HG02678 (cell line): ENCODE measurements at regions not wholly inside any gene's neighbourhood (a gene's known extent, or its start where the extent isn't known, plus 50 kb on each side); places are given as distances from the start of the nearest gene placed in this dataset.
"Not testable (repeated sequence)": the region's sequence is repeated elsewhere in the genome, so short reads cannot be mapped to it uniquely, and the experiment has no call there.

Source experiments
- ATAC-seq: cut with Tn5 transposase; IDR thresholded peaks from one replicate; pipeline ENCODE4 v1.9.1; 2021; ENCODE audit warnings: mild to moderate bottlenecking, moderate library complexity; ENCODE audit not compliant: unreplicated experiment

DNA sequence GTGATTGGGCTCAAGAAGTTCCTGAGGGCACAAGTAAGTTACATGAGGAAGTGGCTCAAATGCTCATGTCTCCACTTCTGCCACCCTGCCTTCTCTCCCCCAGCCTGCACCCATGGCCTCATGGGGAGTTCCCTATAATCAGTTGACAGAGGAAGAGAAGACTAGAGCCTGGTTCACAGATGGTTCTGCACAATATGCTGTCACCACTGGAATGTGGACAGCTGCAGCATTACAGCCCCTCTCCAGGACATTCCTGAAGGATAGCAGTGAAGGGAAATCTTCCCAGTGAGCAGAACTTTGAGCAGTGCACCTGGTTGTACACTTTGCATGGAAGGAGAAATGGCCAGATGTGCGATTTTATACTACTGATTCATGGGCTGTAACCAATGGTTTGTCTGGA lies 352.3 kb downstream of the C12orf75 start:
- ATAC-seq: not testable (repeated sequence)

DNA sequence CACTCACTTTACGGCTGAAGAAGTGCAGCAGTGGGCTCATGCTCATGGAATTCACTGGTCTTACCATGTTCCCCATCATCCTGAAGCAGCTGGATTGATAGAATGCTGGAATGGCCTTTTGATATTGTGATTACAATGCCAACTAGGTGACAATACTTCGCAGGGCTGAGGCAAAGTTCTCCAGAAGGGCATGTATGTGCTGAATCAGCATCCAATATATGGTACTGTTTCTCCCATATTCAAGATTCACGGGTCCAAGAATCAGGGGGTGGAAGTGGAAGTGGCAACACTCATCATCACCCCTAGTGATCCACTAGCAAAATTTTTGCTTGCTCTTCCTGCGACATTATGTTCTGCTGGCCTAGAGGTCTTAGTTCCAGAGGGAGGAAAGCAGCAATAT lies 353.3 kb downstream of the C12orf75 start:
- ATAC-seq: not testable (repeated sequence)

DNA sequence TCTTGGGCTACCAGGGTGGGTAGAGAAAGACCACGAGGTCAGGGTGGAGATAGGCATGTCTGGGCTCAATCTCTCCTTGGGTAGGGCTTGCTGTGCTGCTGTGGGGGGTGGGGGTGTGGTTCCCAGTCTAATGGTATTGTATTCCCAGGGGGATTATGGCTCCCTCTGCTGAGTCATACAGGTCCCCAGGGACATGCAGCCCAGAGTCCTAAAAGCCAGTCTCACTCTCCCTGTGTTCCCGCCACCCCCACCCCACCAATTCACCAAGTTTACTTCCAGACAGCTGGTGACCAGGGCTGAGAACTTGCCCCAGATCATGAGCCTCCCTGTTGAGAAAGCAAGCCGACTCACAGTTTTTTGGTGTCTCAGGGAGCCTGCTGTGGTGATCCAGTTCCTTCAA lies 367.6 kb downstream of the C12orf75 start:
- no peak for ATAC-seq

DNA sequence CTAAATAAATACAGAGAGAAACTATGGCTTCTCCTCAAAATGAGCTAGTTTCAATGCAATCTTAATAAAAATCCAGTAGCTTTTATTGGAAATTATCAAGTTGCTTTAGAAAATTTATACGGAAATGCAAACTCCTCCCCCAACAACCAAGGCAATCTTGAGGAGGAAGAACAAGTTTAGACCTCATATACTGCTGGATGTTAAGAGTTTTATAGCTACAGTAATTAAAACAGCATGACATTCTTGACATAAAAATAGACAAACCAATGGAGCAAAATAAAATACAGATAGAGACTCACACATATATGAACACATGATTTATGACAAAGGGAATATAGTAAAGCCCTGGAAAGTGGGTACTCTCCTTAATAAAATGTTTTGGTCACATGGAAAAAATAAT lies 368.7 kb downstream of the C12orf75 start:
- ATAC-seq: no peak

DNA sequence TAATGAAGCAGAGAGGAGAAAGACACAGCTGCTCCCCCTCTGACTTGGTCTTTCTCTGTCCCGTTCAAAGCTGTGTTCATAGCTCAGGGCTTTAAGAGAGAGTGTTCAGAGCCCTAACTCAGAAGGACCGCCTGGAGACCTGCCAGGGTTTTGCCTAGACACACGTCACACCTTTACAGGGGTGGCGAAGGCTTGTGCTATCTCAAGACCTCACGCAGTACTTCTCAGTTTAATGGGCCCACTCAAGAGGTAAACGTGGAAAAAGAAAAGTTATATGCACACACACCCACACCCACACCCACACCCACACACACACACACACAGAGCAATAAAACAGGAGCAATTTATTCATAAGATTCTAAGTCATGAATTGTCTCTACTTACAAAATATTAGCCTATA lies 374.3 kb downstream of the C12orf75 start:
- no peak for ATAC-seq

DNA sequence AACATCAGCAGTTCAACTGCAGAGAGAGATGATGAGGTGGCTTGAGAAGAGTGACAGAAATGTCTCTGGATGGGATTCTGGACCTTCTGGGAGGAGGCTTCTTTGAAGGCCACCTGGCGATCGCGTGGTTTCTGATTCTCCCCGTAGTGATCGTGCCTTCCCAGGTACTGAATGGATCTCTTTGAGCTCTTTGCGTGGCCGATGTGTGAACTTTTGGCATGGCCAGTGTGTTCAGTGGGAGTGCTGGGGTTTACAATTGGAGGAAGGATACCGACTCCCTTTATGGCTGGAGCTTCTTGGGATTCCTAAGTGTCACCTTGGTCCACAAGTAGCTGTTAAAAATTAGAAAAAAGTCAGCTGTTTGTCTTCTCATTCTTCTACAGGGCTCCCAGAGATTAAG lies 374.7 kb downstream of the C12orf75 start:
- ATAC-seq: no peak

DNA sequence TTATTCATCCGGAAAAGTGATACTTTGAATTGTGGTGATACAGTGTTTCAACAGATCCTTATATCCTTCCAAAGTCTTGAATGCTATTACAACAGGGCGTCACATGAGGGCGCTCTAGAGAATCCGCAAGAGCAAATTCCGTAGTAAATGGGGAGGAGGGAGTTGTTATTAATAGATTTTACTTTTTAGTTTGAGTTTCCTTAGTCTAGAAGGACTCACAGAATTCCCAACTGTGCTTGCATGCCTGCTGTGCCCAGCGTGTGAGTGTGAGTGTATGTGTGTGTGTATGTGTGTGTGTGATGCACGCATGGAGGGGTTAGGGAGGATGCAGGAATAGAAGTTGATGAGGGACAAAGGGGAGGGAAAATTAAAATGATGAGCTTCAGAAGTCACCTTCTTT lies 375.3 kb downstream of the C12orf75 start:
- ATAC-seq: no peak

DNA sequence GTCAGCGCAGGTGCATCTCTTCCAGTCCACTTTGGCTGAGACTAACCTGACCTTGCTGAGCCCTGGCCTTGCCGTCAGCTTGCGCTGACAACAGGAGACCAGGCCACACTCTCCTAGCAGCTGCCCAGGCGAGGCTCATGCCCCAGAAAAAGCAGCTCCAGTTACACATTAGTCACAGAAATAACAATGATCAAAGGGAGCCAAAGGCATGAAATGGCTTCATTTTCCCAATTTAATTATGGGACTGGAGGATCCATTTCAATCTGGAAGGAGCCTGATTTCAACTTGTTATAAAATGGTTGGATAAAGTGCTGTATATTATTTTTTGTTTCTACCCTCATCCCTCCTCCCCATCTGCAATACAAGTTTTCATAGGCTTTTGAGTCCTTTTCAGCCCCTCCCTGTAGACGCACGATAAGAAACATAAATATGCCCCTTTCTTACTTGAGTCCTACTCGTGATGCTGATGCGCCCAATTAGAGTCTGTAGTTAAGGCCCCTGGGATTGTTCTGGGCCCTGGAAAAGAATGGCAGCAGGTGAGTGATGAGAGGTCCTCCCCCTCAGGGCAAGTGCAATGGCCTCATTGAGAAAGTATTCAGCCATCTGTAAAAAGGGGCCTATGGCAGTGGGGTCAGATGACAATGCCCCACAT lies 376.0 kb downstream of the C12orf75 start:
- no peak for ATAC-seq

DNA sequence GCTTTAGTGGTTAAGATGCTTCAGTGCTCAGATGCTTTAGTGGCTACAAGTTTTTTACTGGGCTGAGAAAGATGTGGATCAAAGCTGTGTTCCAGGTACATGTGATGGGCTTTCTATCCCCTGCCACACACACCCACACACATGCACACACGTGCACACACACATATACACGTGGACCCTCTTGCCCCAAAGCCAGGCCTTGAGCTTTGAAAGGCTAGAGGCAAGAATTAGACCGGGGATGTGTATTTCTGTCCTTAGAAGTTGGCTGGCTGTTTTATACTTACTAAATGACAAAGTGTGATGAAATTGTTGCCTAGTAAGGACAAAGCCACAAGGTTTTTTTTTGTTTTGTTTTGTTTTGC lies 376.5 kb downstream of the C12orf75 start:
- ATAC-seq: no peak

DNA sequence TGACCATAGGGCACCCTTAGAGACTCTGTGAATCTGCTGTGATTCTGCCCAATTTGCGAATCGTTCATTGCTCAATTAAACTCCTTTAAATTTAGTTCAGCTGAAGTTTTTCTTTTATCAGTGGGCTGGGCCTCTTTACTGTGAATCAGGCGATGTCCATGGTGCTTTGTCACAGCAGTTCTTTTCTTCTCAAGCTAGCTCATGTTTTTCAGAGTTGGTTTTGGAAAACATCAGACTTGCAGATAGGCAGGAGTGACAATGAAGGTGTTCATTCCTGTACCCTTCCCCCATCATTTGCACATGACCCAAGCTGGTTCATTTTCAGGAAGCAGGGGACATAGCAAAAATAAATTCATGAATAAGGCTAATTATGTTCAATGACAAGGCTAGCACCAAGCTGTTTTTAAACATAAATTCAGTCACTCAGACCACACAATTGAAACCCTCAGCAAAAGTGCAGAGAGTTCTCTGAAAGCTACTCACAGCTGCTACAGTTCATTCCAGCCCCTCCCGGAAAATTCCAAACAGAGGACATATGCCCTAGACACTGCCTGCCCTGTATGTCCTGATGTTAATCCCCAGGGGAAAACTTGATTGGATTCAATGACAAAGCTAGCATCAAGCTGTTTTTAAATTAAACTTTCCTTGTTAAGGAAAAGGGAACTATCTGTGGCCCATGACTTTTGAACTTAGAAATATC lies 383.3 kb downstream of the C12orf75 start:
- no peak for ATAC-seq

DNA sequence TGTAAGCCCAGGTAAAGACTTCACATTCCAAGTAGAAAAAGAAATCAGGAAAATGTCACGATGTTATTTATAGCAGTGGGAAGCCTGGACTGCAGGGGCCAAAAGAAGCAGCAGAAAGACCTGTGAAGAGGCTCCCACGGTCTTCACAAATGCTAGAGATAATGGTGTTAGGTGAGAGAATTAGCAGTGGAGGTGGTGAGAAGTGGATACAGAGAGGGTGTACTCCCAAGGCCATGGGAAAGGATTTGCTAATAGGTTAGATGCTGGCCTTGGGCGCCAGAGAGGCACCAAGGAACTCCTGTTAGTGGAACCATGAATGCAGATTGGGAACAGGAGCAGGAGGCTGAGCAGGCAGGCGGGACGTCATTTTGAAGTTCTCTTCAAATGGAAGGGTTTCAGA lies 386.1 kb downstream of the C12orf75 start:
- ATAC-seq: no peak

DNA sequence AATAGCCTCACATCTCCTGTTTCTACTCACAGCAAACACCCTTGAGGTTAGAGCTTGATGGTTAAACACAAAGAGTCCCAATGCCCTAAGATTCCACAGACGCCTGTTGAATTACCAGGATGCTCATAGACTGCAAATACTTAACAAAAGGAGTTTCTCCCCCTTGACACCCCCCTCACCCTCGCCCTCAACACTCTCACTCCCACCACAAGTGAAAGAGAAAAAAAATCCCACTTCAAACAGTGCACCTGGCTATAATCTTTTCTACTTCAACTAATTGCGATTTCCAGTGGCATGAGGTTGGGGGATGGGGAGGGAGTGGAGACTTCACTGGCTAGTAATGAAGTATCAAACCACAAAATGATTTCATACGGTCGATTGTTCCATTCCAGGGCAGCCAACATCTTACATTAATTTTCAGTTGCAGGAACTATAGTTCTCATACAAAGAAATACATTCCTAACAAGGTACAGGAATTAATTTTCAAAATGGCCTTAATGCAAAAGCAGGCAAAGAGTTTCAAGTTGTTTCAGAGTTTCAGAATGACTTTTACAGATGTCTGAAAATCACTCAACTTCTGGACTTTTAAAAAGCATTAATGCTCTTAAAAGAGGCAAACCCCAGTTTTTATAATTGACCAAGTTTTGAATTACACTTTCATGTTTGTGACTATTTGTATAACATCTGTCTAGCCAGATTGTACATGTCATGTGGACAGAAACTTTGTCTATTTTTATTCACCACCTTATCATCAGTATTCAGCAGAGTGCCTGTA lies 390.7 kb downstream of the C12orf75 start:
- ATAC-seq: peak; percentile 72

DNA sequence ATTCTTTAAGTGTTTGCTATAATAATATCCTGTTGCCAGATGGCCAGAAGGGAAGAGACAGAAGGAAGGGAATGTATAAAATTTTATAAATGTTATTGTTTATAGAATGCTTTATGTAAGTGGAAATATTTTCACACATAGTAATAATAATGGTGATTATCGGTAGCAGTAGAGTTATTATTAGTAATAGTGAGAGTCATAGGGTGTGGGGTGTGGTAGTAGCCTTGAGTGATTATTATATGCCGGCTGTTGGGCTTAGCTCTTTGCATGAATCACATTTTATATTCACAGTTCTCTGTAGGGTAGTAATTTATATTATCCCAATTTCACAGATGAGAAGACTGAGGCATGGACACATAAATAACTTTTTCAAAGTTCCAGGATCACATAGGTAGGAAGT lies 391.4 kb downstream of the C12orf75 start:
- no peak for ATAC-seq

DNA sequence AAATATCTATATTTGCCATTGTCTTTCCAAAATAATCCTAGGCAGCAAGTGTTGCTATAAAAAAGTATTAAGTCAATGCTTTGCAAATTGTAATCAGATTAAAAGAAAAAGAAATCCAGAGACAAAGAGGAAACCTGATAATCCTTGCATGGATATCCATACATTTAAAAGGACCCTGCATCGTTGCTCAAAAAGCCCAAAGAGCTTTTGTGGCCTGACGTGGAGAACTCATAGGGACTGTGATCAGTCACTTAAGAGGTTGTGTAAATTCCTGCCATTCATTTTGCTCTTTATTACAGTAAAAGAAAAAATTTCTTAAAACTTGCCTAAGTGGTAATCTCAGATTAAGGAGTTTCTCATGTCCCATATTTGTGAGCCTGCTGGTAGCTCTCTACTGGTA lies 392.6 kb downstream of the C12orf75 start:
- no peak for ATAC-seq

DNA sequence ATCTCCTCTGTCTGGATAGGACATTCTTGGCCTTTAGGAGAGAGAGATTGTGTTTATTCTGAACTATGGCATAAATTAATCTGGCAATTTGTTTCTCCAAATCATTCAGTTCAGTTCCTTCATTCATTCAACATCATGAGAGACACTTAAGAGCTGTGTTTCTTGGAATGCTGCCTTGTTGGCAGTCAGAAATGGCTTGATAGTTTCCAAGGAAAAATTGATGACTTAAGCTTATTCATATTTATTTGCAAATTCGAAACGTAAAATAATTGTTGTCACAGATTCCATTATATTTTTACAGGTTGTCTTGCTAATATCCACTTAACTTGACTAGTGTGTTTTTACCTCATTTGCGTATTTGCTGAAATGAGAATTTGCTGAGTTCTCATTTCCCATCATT lies 393.0 kb downstream of the C12orf75 start:
- no peak for ATAC-seq

DNA sequence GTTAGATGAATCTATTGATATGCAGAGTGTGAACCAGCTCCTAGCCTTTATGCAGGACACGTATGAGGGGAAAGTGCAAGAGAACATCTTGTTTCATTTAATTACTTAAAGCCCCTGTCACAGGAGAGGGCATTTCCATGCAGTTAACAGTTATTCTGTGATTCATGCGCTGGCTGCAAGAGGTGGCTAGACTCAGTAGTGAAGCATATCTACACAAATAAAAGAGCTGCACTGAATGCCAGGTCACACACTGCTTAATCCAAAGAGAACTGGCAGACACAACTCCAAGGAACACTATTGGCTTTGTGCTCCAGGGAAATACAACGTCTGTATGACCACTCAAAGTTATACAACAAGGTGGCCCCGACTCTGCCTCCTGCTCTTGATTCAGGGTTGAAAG lies 394.1 kb downstream of the C12orf75 start:
- ATAC-seq: no peak

DNA sequence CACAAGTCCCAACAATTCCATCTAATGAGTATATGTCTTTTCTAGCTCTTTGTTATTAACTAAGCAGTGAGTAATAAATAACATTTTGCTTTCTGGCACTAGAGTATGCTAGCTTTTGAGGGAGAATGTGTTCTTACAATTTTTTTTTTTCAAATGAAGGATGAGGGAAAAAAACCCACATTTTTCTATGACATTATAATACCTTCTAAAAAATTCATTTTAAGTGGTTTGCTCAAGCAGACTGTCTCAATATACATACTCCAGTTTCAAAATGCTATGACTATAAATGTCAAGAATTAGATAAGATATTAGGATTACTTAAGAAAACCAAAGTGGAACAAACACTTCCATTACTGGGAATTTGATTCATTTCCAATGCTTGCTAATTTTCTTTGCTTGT lies 394.6 kb downstream of the C12orf75 start:
- no peak for ATAC-seq

DNA sequence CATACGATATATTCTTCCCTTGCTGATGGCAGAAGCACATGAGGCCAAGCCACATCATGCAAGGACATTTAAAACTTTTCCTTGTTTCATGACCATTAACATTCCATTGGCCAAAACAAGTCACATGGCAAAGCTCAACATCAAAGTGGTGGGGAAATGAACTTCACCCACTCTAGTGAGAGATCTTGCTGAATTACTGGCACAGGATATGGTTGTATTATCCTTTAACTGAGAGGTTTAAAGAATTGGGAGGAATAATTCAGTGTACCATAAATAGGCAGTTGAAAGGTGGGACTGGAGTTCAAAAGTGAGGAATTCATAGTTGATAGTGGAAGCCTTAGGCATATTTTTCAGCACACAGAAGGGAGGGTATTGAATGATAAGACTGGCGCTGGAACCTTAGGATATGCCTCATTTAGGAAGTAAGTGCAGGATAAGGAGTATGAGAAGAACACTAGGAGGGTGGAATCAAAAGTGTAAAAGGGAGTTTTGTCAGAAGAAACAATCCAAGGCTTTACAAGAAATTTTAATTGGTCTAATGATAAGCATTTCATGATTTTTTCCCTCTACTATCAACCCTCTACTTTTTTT lies 398.8 kb downstream of the C12orf75 start:
- ATAC-seq: no peak

DNA sequence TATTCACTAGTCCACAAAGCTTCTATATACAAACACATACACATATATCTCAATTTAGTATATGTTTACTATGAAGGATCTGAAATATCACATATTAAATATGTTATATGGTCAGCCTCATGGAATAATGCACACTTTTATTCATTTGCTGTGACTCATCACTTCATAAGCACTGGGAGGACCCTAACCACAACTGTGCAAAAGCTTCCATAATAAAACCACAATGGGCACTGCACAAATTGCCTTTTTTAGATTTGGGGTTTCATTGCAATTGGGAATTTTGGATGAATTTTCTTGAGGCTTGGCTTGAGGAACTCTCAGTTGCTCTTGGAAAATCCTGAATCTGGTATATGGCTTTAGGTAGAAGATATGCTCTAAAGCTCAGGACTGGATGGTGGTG lies 399.4 kb downstream of the C12orf75 start:
- no peak for ATAC-seq

DNA sequence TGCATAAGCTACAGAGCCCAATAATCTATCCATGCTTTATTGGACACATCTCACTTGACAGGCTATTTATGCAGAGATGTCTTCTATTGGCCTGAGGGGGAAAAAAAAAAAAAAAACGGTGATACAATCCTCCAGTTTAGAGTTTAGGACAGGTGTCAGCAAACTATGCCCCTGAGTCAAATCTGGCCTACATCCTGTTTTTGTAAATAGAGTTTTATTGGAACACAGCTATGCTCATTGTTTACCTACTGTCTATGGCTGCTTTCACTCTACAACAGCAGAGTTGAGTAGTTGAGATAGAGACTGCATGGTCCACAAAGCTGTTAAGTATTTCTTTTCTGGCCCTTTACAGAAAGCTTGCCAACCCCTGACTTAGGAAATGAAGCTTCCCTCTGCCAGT lies 403.1 kb downstream of the C12orf75 start:
- no peak for ATAC-seq

DNA sequence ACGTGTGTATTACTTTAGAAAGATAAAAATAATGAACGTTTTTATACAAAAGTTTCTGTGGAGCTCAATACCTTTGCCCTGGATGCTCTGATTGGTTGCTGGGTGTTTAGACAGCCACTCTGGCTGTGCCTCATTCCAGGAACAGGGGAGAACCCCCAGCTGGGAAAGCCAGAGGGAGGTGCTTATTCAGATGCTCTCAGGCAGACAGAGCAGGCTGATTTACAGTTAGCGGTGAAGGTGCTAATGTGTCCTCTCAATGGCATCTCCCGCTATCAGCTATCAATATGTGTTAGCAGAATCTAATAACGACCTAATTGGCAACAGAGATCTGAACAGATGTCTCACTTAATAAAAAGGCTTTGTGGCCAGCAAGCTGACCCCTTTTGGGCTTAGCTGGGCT lies 402.3 kb downstream of the NUAK1 start:
- ATAC-seq: no peak

DNA sequence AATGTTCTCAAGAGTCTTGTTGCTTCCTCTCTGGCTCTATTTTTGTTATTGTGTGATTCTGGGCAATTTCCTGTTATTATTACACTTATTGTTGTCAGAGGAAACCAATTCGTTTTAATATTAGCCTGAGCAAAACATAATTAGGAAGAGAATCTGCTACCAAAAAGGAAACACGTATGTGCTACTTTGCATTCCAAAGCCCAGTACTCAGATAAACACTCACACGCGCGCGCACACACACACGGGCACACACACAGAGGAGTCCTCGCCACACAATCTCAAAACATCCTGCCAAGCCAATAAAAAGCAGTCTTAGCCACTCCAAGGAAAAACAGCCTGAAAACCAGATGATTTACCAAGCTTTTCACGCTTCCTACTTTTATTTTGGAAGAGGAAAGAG lies 400.7 kb downstream of the NUAK1 start:
- ATAC-seq: no peak
